SK-N-SH (cell line): ENCODE measurements at regions not wholly inside any gene's neighbourhood (a gene's known extent, or its start where the extent isn't known, plus 50 kb on each side); places are given as distances from the start of the nearest gene placed in this dataset.

Experiments used
- CTCF ChIA-PET: fragments of 300-600, 350-600 bp; formaldehyde crosslinking; extraction: SDS; loops from one replicate; lab custom pipeline; 2021; lab: Yijun Ruan, JAX
- POLR2A ChIA-PET: fragments of 350-600 bp; sonication (Branson Sonifier 250); formaldehyde crosslinking; extraction: SDS; loops from one replicate; lab custom pipeline; 2020; ENCODE audit warnings: antibody characterized with exemption, inconsistent platforms; lab: Yijun Ruan, JAX
- DNase-seq: peaks from one replicate; pipeline ENCODE4 v3.0.0; 2012
- H2AFZ ChIP-seq: fragments of 200-600 bp; sonication (generic); 2 replicates; pipeline ENCODE4 v1.8.1; 2016; ENCODE audit warnings: antibody characterized with exemption, mild to moderate bottlenecking, low read depth
- H3F3A ChIP-seq: fragments of 200-600 bp; sonication (generic); replicated peaks from 2 replicates; pipeline ENCODE3; 2016; ENCODE audit warnings: antibody characterized with exemption, mild to moderate bottlenecking; ENCODE audit not compliant: insufficient read depth
- H3K27ac ChIP-seq, 2 experiments: fragments of 200-500 bp in 1 of 2; fragments of 200-600 bp in 1 of 2; sonication (Bioruptor generic) in 1 of 2; sonication (generic), shearing (Covaris generic) in 1 of 2; 2 replicates each; pipeline versions ENCODE4 v1.5.1 to v1.6.1; 2014 to 2016; ENCODE audit warnings: low read depth in 2 of 2, inconsistent platforms in 1 of 2, low read length in 1 of 2, mild to moderate bottlenecking in 1 of 2, mixed read lengths in 1 of 2
- H3K27me3 ChIP-seq: fragments of 200-600 bp; sonication (generic), shearing (Covaris generic); 2 replicates; pipeline ENCODE4 v1.6.1; 2016; ENCODE audit warnings: mixed run types; ENCODE audit not compliant: insufficient read depth
- H3K36me3 ChIP-seq, 2 experiments: fragments of 200-500 bp in 1 of 2; fragments of 200-600 bp in 1 of 2; sonication (Bioruptor generic) in 1 of 2; sonication (generic) in 1 of 2; replicated peaks in 1 of 2; 2 replicates each; pipeline versions ENCODE3 to v1.5.1; 2014 to 2016; ENCODE audit warnings: low read length in 1 of 2, mild to moderate bottlenecking in 1 of 2; ENCODE audit not compliant: insufficient read depth in 2 of 2, control insufficient read depth in 1 of 2
- H3K4me1 ChIP-seq, 2 experiments: fragments of 200-500 bp in 1 of 2; fragments of 200-600 bp in 1 of 2; sonication (Bioruptor generic) in 1 of 2; sonication (generic), shearing (Covaris generic) in 1 of 2; 2 replicates each; pipeline versions ENCODE4 v1.5.1 to v1.6.1; 2014 to 2016; ENCODE audit warnings: low read depth in 1 of 2, low read length in 1 of 2, mixed run types in 1 of 2; ENCODE audit not compliant: insufficient read depth in 2 of 2, control insufficient read depth in 1 of 2
- H3K4me2 ChIP-seq: fragments of 200-600 bp; sonication (generic), shearing (Covaris generic); 2 replicates; pipeline ENCODE4 v1.6.1; 2017; ENCODE audit warnings: mixed run types
- H3K4me3 ChIP-seq, 2 experiments: fragments of 200-500 bp in 1 of 2; fragments of 200-600 bp in 1 of 2; sonication (Bioruptor generic) in 1 of 2; sonication (generic), shearing (Covaris generic) in 1 of 2; 2 replicates each; pipeline versions ENCODE4 v1.5.1 to v1.8.1; 2014 to 2016; ENCODE audit warnings: low read depth in 2 of 2, inconsistent platforms in 1 of 2, low read length in 1 of 2, mild to moderate bottlenecking in 1 of 2, mixed read lengths in 1 of 2, moderate library complexity in 1 of 2
- H3K79me2 ChIP-seq: fragments of 200-600 bp; sonication (generic); 2 replicates; pipeline ENCODE4 v1.8.1; 2017; ENCODE audit warnings: mild to moderate bottlenecking; ENCODE audit not compliant: insufficient read depth
- H3K9ac ChIP-seq: fragments of 200-600 bp; sonication (generic); 2 replicates; pipeline ENCODE4 v1.6.1; 2017; ENCODE audit warnings: mixed run types
- H3K9me2 ChIP-seq: fragments of 200-600 bp; sonication (generic); 2 replicates; pipeline ENCODE4 v1.6.1; 2017; ENCODE audit warnings: mixed run types
- H3K9me3 ChIP-seq: fragments of 200-600 bp; sonication (generic); 2 replicates; pipeline ENCODE4 v1.6.1; 2017; ENCODE audit warnings: mixed run types, mild to moderate bottlenecking, moderate library complexity
- H4K20me1 ChIP-seq: fragments of 200-600 bp; sonication (generic); 2 replicates; pipeline ENCODE4 v1.6.1; 2017; ENCODE audit warnings: mild to moderate bottlenecking, mixed run types; ENCODE audit not compliant: insufficient read depth
- EP300 ChIP-seq, 2 experiments: IDR thresholded peaks; 2 replicates each; pipeline versions ENCODE4 v1.4.0 to v1.6.1; 2012; ENCODE audit warnings: borderline replicate concordance in 1 of 2, low read depth in 1 of 2, low read length in 1 of 2
- FOXM1 ChIP-seq: IDR thresholded peaks from 2 replicates; pipeline ENCODE4 v1.4.0; 2012; ENCODE audit warnings: low read depth, mild to moderate bottlenecking
- GABPA ChIP-seq: IDR thresholded peaks from 2 replicates; pipeline ENCODE4 v1.4.0; 2012; ENCODE audit warnings: low read depth, mild to moderate bottlenecking
- GATA2 ChIP-seq: sonication (generic); formaldehyde crosslinking; IDR thresholded peaks from 2 replicates; pipeline ENCODE4 v1.5.0; 2020; ENCODE audit warnings: mild to moderate bottlenecking, missing genetic modification reagents
- JUND ChIP-seq: IDR thresholded peaks from 2 replicates; pipeline ENCODE4 v1.4.0; 2012
- MEF2A ChIP-seq: IDR thresholded peaks from 2 replicates; pipeline ENCODE4 v1.4.0; 2012; ENCODE audit warnings: low read depth, borderline replicate concordance
- REST ChIP-seq: IDR thresholded peaks from 2 replicates; pipeline ENCODE4 v1.6.1; 2012; ENCODE audit warnings: mild to moderate bottlenecking, low read depth, low read length, moderate library complexity
- RXRA ChIP-seq: IDR thresholded peaks from 2 replicates; pipeline ENCODE4 v1.4.0; 2012; ENCODE audit warnings: low read depth, mild to moderate bottlenecking, borderline replicate concordance
- SIN3A ChIP-seq: IDR thresholded peaks from 2 replicates; pipeline ENCODE4 v1.6.1; 2012; ENCODE audit warnings: low read depth, mild to moderate bottlenecking, low read length, moderate library complexity, borderline replicate concordance
- SMC3 ChIP-seq: IDR thresholded peaks from 2 replicates; pipeline ENCODE4 v1.6.1; 2012; ENCODE audit warnings: low read depth, low read length, improper control_type of control experiment
- TEAD4 ChIP-seq: IDR thresholded peaks from 2 replicates; pipeline ENCODE4 v1.4.0; 2012; ENCODE audit warnings: mild to moderate bottlenecking, borderline replicate concordance; ENCODE audit not compliant: insufficient read depth
- USF1 ChIP-seq: IDR thresholded peaks from 2 replicates; pipeline ENCODE4 v1.4.0; 2012; ENCODE audit warnings: low read depth, borderline replicate concordance
- WGBS: methylation state at CpG from one replicate; pipeline ENCODE4 v1.1.6; 2017; ENCODE audit warnings: low lambda C conversion rate; 5-methylcytosine and 5-hydroxymethylcytosine counted together
- TF ChIP-seq, protein P1 (sequence below): fragments of 150-350 bp; IDR thresholded peaks from 2 replicates; pipeline ENCODE4 v1.6.1; 2016; ENCODE audit warnings: mild to moderate bottlenecking, low read depth, low read length
- TF ChIP-seq, protein P2 (sequence below): fragments of 200-600 bp; sonication (generic); IDR thresholded peaks from 2 replicates; pipeline ENCODE4 v1.6.1; 2017; ENCODE audit warnings: antibody characterized with exemption, mild to moderate bottlenecking, moderate library complexity

- no peak for TF ChIP-seq TEAD4
- TF ChIP-seq, all 33 proteins: peak for 0
Measured at GRCh38 chr20:24366336-24367004, 103.0 kb upstream of the SYNDIG1 start (continued).

DNA sequence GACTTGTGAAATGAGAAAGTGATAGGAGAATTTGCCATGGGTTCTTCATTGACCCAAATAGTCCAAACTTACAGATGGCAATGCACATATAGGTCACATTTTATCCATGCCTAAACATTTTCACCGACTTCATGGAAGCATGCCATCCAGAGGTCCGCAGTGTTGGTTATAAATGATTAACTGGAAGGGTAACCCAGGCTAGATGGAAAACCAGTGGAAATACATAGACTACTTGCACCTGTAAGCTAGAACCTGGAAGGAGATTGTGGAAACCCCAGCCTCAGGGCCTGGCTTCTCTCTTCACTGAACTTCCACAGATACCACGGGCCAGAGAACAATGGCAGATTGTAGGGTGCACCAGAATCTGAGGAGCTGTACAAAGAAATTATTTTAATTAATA lies 103.8 kb upstream of the SYNDIG1 start:
- H3K36me3 ChIP-seq: no peaks in the 10 kb centered on the region
- no peak overlapping the region for H3K9ac ChIP-seq
- no peaks in the 10 kb centered on the region for H3K27me3 ChIP-seq
- no peaks in the 10 kb centered on the region for H3K9me2 ChIP-seq
- TF ChIP-seq GATA2 (no peak), EP300 (IDR thresholded peaks at IDR 0.05; ENCODE audit: borderline replicate concordance in 1 of 2, low read depth in 1 of 2, low read length in 1 of 2) (no peak), SMC3 (no peak), GABPA (no peak), JUND (no peak), REST (no peak), FOXM1 (no peak), USF1 (no peak), MEF2A (no peak), RXRA (no peak), SIN3A (no peak)
- TF ChIP-seq, protein P1, sequence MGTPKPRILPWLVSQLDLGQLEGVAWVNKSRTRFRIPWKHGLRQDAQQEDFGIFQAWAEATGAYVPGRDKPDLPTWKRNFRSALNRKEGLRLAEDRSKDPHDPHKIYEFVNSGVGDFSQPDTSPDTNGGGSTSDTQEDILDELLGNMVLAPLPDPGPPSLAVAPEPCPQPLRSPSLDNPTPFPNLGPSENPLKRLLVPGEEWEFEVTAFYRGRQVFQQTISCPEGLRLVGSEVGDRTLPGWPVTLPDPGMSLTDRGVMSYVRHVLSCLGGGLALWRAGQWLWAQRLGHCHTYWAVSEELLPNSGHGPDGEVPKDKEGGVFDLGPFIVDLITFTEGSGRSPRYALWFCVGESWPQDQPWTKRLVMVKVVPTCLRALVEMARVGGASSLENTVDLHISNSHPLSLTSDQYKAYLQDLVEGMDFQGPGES: no peak
- TF ChIP-seq, protein P2, sequence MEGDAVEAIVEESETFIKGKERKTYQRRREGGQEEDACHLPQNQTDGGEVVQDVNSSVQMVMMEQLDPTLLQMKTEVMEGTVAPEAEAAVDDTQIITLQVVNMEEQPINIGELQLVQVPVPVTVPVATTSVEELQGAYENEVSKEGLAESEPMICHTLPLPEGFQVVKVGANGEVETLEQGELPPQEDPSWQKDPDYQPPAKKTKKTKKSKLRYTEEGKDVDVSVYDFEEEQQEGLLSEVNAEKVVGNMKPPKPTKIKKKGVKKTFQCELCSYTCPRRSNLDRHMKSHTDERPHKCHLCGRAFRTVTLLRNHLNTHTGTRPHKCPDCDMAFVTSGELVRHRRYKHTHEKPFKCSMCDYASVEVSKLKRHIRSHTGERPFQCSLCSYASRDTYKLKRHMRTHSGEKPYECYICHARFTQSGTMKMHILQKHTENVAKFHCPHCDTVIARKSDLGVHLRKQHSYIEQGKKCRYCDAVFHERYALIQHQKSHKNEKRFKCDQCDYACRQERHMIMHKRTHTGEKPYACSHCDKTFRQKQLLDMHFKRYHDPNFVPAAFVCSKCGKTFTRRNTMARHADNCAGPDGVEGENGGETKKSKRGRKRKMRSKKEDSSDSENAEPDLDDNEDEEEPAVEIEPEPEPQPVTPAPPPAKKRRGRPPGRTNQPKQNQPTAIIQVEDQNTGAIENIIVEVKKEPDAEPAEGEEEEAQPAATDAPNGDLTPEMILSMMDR: no peak
- DNase-seq: no peak
- no peak overlapping the region for H2AFZ ChIP-seq
- H3K27ac ChIP-seq: no peak overlapping the region
- ChIA-PET CTCF (no interaction called here), POLR2A (no interaction called here)
- no peaks in the 10 kb centered on the region for H3K79me2 ChIP-seq
- H4K20me1 ChIP-seq: no peaks in the 10 kb centered on the region
- H3K4me2 ChIP-seq: no peak overlapping the region
- H3K9me3 ChIP-seq: no peaks in the 10 kb centered on the region
- no peaks in the 10 kb centered on the region for H3F3A ChIP-seq
- no peak overlapping the region for H3K4me3 ChIP-seq
- no peaks in the 10 kb centered on the region for H3K4me1 ChIP-seq
- WGBS: 11% methylated on average over 3 of the region's 3 CpGs
